ENCODE measurements at regions not wholly inside any gene's neighbourhood (a gene's known extent, or its start where the extent isn't known, plus 50 kb on each side); places are given as distances from the start of the nearest gene placed in this dataset.
"Not testable (repeated sequence)": the region's sequence is repeated elsewhere in the genome, so short reads cannot be mapped to it uniquely, and the experiment has no call there.

DNA sequence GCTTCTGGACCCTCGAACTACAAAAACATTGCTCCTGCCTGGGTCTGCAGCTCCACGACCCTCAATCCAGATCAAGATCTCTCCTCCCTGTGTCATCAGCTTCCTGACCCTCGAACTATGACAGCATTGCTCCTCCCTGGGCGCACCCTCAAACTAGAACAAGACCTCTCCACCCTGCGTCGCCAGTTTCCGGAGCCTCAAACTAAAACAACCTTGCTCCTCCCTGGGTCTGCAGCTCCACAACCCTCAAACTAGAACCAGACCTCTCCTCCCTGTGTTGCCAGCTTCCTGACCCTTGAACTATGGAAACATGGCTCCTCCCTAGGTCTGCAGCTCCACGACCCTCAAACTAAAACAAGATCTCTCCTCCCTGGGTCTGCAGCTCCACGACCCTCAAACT lies 339.7 kb upstream of the SULF2 start:
- no peak for DNase-seq (ENCODE audit: low read depth)

GRCh38 chr20:48124181-48124782 lies 339.0 kb upstream of the SULF2 start:
- DNase-seq (ENCODE audit: low read depth) = no peak

GRCh38 chr20:48120120-48120519 lies 334.8 kb upstream of the SULF2 start:
- no peak for DNase-seq (ENCODE audit: low read depth)

- DNase-seq (ENCODE audit: low read depth) = not testable (repeated sequence)
These were observed 334.1 kb upstream of the SULF2 start for GRCh38 chr20:48119389-48119788.

DNA sequence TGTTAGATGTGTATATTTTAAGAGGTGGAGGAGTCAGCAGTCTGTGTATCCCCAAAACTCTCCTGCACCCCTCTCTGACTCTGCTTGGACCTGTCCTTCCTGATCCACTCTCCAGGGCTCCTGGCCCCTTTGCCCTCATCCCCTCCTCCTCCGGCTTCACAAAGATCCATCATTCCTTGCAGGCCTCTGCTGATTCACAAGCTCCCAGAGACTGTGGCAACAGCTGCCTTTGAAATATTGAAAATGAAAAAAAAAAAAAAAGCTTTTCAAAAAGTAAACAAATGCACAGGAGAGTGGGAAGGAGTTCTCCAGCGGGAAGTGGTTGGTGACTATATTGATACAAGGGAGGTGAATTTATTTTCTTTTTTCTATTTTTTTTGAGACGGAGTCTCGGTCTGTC lies 330.2 kb upstream of the SULF2 start:
- no peak for DNase-seq (ENCODE audit: low read depth)

- no peak for DNase-seq (ENCODE audit: low read depth)
These were observed 322.3 kb upstream of the SULF2 start for GRCh38 chr20:48107560-48107959.

DNA sequence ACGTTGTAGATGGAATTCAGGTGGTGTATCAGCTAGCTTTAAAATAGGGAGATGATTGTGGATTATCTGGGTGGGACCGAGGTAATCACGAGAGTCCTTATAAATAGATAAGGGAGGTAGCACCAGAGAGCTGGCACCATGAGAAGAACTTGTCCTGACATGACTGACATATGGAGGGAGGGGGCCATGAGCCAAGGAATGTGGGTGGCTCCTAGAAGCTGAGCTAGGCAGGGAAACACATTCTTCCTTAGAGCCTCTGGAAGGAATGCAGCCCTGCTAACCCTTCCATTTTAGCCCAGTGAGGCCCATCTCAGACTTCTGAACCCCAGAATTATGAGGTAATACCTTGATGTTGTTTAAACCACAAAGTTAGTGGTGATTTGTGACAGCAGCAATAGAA lies 321.1 kb upstream of the SULF2 start:
- DNase-seq (ENCODE audit: low read depth) = no peak

GRCh38 chr20:48105526-48105925 lies 320.2 kb upstream of the SULF2 start:
- DNase-seq (ENCODE audit: low read depth) = no peak

DNA sequence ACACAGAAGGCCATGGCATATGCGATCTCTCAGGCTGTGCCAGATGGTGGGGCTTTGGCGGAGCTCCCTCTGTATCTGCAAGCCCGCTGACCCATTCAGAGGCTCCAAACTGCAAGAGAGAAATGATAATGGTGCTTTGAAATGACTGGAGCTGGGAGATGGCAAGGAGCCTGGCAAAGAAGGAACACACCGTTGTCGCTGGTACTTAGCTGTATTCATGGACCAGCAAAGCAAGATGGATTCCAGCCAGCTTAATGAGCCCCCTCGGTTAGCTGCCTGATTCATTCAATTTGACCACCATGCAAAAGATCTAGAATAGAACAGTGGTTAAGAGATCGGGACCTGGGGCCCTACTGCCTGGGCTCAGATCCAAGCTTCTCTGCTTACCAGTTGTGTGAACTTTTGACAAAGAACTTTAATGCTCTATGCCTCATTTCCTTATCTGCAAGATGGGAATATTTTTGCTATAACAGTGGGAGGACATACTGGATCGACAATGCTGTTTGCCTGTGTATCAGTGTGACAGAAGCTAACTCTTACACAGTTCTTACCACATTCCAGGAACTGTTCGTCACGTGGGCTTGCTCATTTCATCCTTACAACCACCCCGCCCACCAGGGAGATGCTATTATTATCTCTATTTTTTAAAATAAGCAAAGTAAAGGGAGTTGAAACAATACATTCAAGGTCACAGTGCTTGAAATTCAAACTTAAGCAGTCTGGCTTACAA lies 317.8 kb upstream of the SULF2 start:
- DNase-seq (ENCODE audit: low read depth) = no peak

DNA sequence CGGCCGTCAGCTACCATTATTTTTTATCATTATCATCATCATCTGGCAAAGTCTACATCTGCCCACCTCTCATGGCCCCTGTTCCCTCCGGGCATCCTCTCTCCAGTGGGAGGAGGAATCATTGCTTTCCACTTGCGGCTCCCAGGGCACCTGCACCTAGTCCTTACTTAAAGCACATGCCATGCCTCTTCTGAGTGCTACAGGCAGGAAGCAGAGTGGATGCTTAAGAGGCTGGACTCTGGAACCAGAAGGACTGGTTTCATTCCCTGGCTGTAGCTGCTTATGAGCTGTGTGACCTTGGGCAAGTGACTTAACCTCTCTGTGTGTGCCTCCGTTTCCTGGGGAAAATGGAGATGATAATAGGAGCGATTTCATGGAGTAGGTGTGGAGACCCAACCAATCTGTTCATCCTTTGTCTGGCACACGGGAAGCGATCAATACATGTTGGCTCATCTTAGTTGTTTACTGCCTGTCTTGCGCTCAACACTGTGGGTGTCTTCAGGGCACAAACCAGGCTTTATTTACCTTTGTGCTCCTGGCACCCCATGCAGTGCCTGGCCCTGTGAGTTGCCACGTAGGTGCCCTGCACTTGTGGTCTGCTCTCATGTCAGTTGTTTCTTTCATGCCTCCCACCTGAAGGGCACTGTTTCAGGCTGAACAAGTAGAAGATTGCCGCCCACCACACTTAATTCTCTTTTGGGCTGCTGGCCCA lies 317.0 kb upstream of the SULF2 start:
- no peak for DNase-seq (ENCODE audit: low read depth)

DNA sequence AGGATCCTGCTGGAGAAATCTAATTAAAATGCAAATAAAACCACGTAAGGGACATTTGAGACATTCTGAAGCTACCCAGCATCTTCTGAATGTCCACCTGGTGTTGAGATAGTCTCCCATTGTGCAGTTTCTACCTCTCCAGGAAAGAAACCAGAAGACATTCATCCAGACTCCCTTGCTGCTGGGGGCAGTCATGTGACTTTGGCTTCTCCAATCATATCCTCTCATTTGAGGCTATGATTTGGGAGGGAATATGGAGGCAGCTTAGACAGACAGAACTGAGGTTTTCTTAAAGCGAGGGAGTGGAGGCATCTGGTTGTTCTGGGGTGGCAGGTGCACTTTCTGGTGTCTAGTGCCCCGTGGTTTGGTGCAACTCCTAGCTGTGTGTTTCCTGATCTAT lies 315.2 kb upstream of the SULF2 start:
- no peak for DNase-seq (ENCODE audit: low read depth)

DNA sequence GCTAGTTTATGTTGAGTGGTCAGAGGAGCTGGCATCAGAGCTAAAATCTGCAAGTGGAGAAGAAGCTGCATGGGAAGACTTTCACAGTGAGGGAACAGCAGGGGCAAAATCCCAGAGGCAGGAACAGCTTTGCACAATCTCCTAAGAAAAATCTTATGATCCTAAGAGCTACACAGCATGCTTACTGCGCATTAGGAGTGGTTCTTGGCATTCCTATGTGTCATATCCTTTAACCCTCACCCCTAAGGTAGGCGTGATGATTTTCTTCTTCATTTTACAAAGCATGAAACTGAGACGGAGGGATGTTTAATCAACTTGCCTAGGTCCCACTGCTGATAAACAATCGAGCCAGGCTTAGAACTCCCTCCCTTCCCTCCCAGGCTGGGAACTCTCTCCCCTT lies 313.6 kb upstream of the SULF2 start:
- DNase-seq (ENCODE audit: low read depth) = no peak

DNA sequence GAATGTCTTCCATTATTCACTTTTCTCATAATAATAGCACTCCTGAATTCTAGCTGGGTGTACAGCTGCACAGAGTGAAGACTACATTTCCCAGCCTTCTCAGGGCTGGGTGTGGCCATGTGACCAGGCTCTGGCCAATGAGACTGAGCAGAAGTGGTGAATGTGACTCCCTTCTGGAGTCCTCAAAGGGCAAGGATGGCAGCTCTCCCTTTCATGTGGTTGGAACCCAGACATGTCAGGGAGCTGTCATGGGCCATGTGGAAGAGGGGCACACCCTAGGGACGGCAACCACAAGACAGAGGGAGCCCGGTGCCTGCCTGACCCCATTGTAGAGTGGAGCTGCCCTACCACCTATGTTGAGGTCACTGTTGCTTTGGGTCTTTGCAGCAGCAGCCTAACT lies 312.8 kb upstream of the SULF2 start:
- no peak for DNase-seq (ENCODE audit: low read depth)

- no peak for DNase-seq (ENCODE audit: low read depth)
These were observed 311.9 kb upstream of the SULF2 start for GRCh38 chr20:48096957-48097890.

DNA sequence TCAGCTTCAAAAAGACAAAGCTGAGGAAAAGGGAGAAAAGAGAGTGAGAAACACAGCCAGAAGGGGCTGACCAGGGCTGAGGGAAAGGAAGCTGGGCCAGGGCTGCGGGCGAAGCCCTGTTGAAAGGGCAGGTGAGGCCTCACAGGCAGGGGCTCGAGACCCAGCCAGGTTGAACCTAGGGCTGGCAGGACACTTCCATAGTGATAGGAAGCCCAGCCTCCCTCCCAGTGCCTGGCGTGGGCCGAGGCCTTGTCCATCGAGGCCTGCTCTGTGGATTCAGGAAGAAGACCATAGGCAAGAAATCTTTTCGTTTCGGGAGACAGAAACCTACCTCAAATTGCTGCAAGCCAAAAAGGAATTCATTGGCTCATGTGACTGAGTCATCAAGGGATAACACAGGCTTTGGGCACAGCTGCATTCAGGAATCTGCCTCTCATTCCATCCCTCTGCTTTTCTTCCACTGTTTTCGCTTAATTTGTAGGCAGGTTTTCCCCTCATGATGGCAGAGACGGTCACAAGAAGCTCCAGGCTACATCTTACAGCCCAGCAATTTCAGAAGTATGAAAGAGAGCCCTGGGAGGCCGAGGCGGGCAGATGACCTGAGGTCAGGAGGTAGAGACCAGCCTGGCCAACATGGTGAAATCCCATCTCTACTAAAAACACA lies 311.1 kb upstream of the SULF2 start:
- no peak for DNase-seq (ENCODE audit: low read depth)

DNA sequence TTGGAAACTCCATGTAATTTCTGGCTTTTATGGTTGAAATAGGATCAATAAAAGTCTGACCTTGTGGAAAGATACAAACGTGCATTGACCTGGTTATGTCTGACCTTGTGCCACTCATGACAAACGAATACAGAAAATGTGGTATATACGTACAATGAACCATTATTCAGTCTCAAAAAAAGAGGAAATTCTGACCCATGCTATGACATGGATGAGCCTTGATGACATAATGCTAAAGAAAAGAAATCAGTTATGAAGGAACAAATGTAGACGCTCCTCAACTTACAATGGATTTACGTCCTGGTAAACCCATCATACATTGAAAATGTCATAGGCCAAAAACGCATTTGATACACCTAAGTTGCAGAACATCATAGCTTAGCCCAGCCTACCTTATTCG lies 309.7 kb upstream of the SULF2 start:
- no peak for DNase-seq (ENCODE audit: low read depth)

DNA sequence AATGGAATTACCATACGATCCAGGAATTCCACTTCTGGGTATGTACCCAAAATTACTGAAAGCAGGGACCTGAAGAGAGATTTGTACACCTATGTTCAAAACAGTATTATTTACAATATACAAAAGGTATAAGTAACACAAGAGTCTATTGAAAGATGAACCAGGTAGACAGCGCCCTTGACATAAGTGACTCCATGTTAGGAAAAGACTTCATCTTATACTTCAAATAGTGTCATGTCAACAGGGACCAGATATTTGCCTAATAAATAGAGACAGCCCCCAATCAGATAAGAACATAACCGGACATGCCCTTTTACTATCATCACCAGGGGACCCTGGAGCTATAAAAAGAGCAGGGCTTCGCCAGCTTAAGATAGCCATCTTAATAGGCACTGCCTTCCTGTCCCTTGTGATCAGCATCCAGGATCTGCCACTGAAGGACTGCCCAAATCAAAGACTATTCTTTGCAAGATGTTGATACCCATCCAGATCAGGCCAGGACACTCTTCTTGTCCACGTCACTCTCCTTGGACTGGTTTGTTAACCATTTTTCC lies 309.0 kb upstream of the SULF2 start:
- DNase-seq (ENCODE audit: low read depth) = no peak

GRCh38 chr20:48092596-48093280 lies 307.5 kb upstream of the SULF2 start:
- DNase-seq (ENCODE audit: low read depth) = no peak

DNA sequence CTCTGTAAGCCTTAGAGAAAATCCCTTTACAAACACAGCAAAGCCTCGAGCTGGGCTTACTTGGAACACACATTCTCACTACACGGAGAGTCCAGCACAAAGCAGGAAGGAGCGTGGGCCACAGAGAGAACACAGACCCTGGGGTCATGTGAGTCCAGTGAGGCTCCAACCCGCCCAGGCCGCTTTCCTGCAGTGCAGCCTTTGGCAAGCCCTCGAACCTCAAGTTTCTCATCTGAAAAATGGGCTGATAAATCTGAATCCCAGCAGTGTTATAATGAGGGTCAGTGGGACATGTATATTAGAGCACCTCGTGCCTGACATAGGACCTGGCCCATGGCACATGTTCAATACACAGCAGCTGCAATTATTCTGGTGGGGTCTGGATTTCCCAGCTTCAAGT lies 305.5 kb upstream of the SULF2 start:
- no peak for DNase-seq (ENCODE audit: low read depth)

- no peak for DNase-seq (ENCODE audit: low read depth)
These were observed 305.0 kb upstream of the SULF2 start for GRCh38 chr20:48090314-48090713.

DNA sequence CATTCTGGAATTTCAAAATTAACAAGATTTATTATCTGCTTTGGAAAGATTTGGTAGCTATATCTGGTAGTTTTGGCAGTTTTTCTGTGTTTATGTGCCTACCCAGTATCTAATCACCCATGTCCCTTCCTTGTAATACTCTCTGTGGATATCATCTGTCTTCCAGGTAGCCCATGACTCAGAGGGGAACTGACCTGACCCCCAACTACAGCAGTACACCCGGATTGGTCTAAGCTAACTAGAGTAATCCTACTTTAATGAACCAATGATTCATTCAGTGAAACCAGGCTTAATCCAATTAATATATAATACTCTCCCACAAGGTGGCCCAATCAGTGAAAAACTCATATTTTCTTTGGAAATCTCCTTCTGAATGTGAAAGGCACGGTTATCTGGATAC lies 295.3 kb upstream of the SULF2 start:
- no peak for DNase-seq (ENCODE audit: low read depth)

Data from stromal cell of bone marrow (primary cell).